ENCODE measurements at regions not wholly inside any gene's neighbourhood (a gene's known extent, or its start where the extent isn't known, plus 50 kb on each side); places are given as distances from the start of the nearest gene placed in this dataset.

DNA sequence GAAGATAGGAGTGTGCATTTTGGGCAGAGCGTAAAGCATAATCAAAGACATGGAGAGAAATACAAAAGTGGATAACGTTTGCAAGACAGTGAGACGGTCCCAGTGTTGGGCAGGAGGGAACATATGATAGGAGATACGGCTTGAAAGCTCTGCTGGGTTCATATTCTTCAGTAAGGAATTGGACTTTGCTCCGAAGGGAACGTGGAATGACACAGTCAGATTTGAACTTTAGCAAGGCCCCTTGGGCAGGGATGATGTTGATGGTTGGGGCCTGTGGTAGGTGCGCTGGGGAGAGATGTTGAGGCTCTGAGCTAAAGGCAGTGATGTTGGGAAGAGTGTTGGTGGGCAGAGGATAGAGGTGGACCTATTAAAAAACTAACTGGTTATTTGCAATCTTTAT lies 143.5 kb upstream of the TBX3 start:
- DNase-seq (ENCODE audit: low read depth) = no peak
- TF ChIP-seq, protein P1, sequence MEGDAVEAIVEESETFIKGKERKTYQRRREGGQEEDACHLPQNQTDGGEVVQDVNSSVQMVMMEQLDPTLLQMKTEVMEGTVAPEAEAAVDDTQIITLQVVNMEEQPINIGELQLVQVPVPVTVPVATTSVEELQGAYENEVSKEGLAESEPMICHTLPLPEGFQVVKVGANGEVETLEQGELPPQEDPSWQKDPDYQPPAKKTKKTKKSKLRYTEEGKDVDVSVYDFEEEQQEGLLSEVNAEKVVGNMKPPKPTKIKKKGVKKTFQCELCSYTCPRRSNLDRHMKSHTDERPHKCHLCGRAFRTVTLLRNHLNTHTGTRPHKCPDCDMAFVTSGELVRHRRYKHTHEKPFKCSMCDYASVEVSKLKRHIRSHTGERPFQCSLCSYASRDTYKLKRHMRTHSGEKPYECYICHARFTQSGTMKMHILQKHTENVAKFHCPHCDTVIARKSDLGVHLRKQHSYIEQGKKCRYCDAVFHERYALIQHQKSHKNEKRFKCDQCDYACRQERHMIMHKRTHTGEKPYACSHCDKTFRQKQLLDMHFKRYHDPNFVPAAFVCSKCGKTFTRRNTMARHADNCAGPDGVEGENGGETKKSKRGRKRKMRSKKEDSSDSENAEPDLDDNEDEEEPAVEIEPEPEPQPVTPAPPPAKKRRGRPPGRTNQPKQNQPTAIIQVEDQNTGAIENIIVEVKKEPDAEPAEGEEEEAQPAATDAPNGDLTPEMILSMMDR (IDR thresholded peaks at IDR 0.05; ENCODE audit: control insufficient read depth, extremely low read depth, insufficient read depth) = no peak

DNA sequence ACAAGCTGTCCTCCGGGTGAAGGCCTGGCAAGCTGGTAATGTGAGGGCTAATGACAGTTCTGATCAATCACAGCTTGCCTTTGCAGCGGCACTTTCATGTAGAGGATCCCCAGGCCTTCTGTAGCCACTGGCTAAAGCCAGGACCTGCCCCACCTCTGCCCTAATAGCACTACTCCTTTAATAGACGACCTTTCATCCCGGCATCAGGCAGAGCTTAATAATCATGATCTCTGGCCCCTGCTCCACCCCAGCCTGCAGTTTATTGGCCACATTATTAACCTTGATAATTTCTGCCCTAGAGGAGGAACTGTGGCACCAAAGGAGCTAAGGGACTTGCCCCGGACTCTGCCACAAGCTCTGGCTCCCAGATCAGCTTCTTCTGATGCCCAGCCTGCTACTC lies 142.3 kb upstream of the TBX3 start:
- DNase-seq (ENCODE audit: low read depth) = no peak
- TF ChIP-seq, protein P1 (IDR thresholded peaks at IDR 0.05; ENCODE audit: control insufficient read depth, extremely low read depth, insufficient read depth) = no peak
- no peak overlapping the region for H3K4me3 ChIP-seq (ENCODE audit: low read depth, low read length)

More for the DNA sequence above, 143.5 kb upstream of the TBX3 start:
- H3K4me3 ChIP-seq (ENCODE audit: low read depth, low read length) = no peak overlapping the region

DNA sequence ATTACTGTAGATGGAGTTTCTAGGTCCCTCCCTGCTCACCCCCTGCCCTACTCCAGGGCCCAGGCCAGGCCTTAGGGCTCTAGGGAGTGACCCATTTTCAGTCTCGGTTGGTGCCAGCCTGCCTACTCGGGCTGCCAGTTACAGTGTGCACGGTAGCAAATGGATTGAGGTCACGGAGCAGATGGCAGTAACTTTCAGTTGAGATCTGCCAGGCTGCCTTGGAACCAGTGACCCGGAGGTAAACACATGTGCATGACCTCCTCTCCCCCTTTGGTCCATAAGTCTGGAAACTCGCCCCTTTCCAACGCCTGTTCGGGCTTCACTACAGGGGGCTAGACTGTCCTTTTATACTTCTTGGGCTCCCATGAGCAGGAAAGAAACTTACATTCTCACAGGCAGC lies 139.7 kb upstream of the TBX3 start:
- TF ChIP-seq, protein P1 (IDR thresholded peaks at IDR 0.05; ENCODE audit: control insufficient read depth, extremely low read depth, insufficient read depth) = no peak
- DNase-seq (ENCODE audit: low read depth) = no peak
- H3K4me3 ChIP-seq (ENCODE audit: low read depth, low read length) = no peak overlapping the region

DNA sequence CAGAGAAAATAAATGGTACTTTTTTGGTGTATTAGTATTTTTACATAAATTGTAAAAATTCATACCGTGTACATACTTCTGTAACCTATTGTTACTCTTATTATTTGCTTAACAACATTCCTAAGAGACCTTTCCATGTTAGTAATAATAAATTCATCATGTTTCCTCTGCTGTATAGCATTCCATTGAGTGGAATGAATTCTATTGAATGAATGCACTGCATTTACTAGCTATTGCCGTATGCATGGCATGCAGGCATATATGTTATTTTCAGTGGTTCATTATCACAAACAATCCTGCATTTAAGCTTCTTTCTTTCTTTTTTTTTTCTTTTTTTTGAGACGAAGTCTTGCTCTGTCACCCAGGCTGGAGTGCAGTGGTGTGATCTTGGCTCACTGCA lies 137.6 kb upstream of the TBX3 start:
- H3K4me3 ChIP-seq (ENCODE audit: low read depth, low read length) = no peak overlapping the region
- TF ChIP-seq, protein P1 (IDR thresholded peaks at IDR 0.05; ENCODE audit: control insufficient read depth, extremely low read depth, insufficient read depth) = no peak

DNA sequence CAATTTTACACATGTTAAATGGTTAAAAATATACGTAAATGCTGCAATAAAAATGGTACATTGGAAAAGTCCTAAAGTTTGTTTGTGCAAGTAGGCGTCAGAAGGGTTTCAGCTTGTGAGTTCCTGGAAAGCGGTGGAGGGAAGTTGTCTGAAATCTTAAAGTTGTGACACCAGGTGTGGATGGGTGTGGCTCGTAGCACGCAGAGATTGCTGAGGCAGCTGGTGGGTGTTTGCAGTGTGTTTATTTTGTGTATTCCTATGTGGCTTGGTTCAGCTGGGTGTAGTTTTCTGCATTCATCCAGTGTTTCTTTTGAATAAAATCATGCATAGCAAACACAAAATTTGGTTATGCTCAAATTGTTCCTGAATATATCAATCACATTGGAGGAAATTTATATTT lies 136.8 kb upstream of the TBX3 start:
- DNase-seq (ENCODE audit: low read depth) = no peak
- H3K4me3 ChIP-seq (ENCODE audit: low read depth, low read length) = no peak overlapping the region
- TF ChIP-seq, protein P1 (IDR thresholded peaks at IDR 0.05; ENCODE audit: control insufficient read depth, extremely low read depth, insufficient read depth) = no peak

More for the DNA sequence above, 137.6 kb upstream of the TBX3 start:
- no peak for DNase-seq (ENCODE audit: low read depth)

DNA sequence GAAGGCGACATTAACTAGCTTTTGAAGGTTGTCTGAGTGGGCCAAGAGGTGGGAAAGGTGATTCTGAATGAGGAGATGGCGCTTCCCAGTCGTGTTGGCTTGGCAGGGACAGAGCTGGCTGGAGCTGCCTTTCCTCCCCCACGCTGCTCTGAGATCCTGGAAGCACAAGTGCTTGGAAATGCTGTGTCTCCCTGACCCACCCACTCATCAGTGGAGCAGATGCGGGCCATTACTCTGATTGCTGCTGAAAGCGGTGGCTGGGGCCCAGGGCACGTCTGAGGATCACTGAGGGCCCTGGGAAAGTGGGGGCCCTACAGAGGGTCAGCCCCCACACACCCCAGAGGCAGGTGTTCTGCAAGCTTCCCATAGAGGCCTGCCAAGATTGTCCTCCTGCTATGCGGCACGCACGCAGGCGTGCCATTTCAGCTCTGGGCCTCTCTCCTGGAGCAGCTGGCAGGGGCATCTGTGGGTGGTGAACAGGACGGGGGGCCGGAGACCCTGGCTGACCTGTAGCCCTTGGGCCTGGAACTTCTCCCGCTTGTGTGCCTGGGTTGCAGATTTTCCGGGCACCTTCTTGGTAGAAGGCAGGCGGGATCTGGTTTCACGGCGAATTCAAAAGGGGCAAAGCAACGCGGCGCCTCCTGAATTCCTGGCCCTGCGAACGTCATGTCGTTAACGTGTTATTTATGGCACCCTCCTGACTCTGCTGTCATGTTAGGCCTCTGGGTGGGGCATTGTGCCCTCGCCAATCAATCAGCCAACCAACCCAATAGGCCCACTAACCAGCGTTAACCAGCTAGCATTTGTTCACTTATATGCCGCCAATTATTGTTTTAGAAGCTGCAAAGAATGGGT lies 133.8 kb upstream of the TBX3 start:
- no peak overlapping the region for H3K4me3 ChIP-seq (ENCODE audit: low read depth, low read length)
- DNase-seq (ENCODE audit: low read depth) = no peak
- TF ChIP-seq, protein P1 (IDR thresholded peaks at IDR 0.05; ENCODE audit: control insufficient read depth, extremely low read depth, insufficient read depth) = no peak
